NCI-H1417 (cell line): ENCODE measurements at regions not wholly inside any gene's neighbourhood (a gene's known extent, or its start where the extent isn't known, plus 50 kb on each side); places are given as distances from the start of the nearest gene placed in this dataset.
A peak's percentile ranks its signal among the peaks of the same experiment; 100 is the strongest.

Experiments used
- DNase-seq, 3 experiments: peaks; one replicate each; lab custom pipeline; 2025; lab: John Stamatoyannopoulos, UW

DNA sequence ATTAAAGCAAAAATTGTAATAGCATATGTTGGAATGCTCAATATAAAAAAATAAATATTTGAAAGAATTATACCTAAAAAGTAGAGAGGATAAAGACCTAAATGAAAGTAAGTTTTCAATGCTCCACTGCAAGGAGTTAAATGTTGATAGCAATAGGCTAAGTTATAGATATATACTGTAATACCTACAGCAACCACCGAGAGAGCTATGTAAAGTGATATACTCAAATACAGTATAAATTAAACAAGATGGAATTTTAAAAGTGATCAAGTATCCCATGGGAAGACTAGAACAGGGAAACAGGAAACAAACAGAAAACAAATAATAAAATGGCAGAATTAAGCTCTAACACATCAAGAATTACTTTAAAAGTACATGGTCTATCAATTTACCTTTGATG is 73.9 kb downstream of the CASP3 start:
- DNase-seq = no peak

DNA sequence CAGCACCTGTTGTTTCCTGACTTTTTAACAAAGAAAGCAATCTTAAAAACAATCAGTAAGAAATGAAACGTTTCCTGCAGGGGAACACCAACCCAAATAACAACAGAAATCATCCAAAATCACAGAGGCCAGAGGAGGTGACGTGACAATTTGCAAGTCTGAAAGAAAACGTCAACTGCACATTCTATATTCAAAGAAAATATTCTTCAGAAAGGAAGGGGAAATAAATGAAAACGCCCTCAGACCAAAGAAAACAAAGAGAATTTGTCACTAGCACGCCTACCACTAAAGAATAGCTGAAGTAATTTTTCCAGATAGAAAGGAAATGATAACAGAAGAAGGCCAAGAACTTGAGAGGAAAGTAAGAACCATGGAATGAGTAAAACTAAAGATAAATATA is 74.4 kb downstream of the CASP3 start:
- no peak for DNase-seq

- DNase-seq = no peak
These were observed 75.5 kb downstream of the CASP3 start for GRCh38 chr4:184573701-184574100.

DNA sequence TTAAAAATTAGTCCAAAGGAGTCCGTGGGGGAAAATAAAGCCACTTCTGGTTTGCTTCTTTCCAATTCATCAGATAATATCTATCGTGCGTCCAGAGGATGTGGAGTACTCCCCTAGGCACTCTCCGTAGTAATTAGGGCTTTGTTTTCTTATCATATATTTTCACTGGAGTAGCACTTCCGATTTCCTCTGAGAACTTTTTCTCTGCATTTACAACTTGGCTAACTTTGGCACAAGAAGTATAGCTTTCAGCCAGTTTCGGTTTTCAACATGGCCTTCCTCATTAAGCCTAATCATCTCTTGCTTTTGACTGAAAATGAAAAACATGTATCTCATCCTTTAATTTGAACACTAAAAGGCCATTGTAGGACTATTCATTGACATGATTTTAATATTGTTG is 80.5 kb downstream of the CASP3 start:
- no peak for DNase-seq

- no peak for DNase-seq
These were observed 85.6 kb downstream of the CASP3 start for GRCh38 chr4:184563621-184564020.

GRCh38 chr4:184558996-184559395 is 84.6 kb upstream of the IRF2 start:
- DNase-seq = no peak

DNA sequence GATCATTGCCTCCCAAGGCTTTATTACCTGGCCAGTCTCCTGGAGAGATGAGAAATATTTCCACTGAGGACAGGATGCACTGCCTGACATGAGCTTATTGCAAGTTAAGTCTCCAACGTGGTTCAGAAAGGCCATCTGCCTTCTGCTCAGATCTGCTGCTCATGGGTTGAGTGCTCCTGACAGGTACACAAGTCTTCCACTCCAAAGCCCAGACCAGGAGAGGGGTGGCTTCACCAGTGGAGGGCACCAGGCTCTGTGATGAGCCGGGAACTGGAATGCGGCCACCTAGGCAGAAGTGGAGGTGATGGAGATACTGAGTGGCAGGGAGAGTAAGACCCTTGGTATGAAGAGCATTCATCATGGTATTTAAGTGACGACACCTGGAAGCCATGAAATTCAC is 79.5 kb upstream of the IRF2 start:
- DNase-seq = no peak

GRCh38 chr4:184550476-184550875 is 76.1 kb upstream of the IRF2 start:
- no peak for DNase-seq

- no peak for DNase-seq
These were observed 74.4 kb upstream of the IRF2 start for GRCh38 chr4:184548648-184549341.

- DNase-seq = no peak
These were observed 73.9 kb upstream of the IRF2 start for GRCh38 chr4:184548316-184548647.

DNA sequence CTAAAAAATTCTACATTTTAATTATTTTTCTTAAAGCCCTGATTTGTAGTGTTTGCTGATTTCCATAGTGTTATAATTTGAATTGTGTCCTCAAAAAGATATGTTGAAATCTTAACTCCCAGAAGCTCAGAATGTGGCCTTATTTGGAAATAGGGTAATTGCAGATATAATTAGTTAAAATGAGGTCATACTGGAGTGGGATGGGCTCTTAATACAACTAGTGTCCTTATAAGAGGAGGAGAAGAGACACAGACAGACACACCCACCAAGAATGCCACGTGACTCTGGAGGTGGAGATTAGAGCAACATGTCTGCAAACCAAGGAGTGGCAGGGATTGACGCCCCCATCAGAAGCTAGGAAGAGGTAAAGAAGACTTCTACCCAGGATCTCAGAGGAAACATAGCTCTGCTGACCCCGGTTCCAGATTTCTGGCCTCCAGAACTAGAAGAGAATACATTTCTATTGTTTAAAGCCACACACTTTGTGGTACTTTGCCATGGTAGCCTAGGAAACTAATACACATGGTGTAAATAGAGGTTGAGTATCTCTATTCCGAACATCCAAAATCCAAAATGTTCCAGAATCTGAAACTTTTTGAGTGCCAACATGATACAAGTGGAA is 70.5 kb upstream of the IRF2 start:
- DNase-seq = no peak

GRCh38 chr4:184541907-184542306 is 67.6 kb upstream of the IRF2 start:
- no peak for DNase-seq

- no peak for DNase-seq
These were observed 66.0 kb upstream of the IRF2 start for GRCh38 chr4:184540307-184540706.

GRCh38 chr4:184538023-184538599 is 63.8 kb upstream of the IRF2 start:
- DNase-seq = peak; percentile 76 to 95 (median 83)

DNA sequence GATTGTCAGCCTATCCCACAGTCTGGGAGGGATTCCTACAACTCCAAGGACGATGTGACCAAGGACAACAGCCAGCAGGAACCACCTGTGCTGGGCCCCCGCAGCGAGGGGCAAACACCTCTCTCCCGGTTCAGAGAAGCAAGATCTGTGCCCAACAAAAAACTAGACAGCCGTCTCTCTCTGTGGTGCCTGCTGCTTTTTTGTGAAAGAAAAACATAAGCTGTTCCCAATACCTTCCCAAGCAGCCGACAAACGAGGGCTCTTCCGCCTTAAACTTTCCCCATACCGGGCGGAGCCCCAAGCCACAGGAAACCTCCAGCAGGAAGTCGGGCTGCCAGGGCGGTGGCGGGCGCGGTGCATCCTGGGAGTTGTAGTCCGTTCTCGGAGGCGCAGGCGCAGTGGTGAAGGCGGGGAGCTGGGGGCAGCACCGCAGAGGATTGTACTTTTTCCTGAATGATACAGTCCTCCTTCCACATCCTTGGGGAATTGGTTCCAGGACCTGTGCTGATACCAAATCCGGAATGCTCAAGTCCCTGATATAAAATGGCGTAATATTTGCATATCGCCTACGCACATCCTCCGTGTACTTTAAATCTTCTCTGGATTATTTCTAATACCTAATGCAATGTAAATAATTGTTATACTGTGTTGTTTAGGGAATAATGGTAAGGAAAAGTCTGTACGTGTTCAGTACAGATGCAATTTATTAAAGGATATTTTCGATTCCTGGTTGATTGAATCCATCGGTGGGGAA is 63.1 kb upstream of the IRF2 start:
- peak; percentile 91 to 98 (median 94) for DNase-seq

- DNase-seq = no peak
These were observed 62.5 kb upstream of the IRF2 start for GRCh38 chr4:184536881-184537248.

DNA sequence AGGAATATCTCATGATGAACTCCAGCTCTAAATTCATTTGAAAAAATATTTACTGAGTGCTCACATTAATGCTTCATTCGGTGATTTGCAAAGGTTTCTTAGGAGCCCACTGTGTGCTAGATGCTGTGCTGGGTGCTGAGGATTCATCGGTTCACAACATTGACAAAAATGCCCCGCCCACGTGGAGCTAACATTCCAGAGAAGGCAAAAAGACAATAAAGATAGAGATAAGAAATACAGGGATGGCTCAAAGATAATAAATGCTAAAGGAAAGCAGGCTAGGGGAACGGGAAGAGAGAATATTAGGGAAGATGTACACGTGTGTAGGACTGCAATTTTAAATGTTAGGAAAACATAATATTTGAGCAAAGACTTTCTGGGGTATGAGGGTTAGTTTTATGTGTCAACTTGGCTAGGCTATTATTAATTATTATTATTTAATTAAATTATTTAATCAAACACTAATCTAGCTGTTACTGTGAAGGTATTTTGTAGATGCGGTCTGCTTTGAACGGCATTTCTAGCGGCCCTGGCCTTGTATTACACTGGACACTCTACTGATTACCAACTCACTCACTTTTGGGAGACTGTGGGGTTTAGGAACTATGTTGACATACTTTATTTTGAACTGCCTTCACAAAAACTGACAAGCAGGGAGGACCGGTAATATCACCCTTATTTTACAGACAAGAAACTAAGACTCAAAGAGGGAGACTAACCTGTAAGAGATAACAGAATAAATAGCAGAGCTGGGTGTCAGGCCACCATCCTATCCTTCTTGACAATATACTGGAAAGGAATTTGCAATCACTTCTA is 61.9 kb upstream of the IRF2 start:
- no peak for DNase-seq

GRCh38 chr4:184534511-184535391 is 60.4 kb upstream of the IRF2 start:
- no peak for DNase-seq

- no peak for DNase-seq
These were observed 59.6 kb upstream of the IRF2 start for GRCh38 chr4:184533908-184534307.

GRCh38 chr4:184531008-184531407 is 56.7 kb upstream of the IRF2 start:
- DNase-seq = no peak

GRCh38 chr4:184529283-184529682 is 54.9 kb upstream of the IRF2 start:
- no peak for DNase-seq
